ENCODE measurements at regions not wholly inside any gene's neighbourhood (a gene's known extent, or its start where the extent isn't known, plus 50 kb on each side); places are given as distances from the start of the nearest gene placed in this dataset.

GRCh38 chr1:36696261-36696940, 213.7 kb upstream of the CSF3R start:
- no peak overlapping the region for H3K27ac ChIP-seq (ENCODE audit: low read length)
- H3F3A ChIP-seq (ENCODE audit: insufficient read depth, low read length) = no peaks in the 10 kb centered on the region
- H3K9me2 ChIP-seq (replicated peaks; ENCODE audit: insufficient read depth, low read length) = no peaks in the 10 kb centered on the region
- no peaks in the 10 kb centered on the region for H3K9me3 ChIP-seq (replicated peaks; ENCODE audit: insufficient read depth, low read length)
- H3K4me3 ChIP-seq (ENCODE audit: low read length) = no peak overlapping the region
- H3K36me3 ChIP-seq (replicated peaks; ENCODE audit: insufficient read depth, low read length) = no peaks in the 10 kb centered on the region
- no peak overlapping the region for H2AFZ ChIP-seq (ENCODE audit: low read length)
- H3K4me1 ChIP-seq (ENCODE audit: low read length) = no peaks in the 10 kb centered on the region
- no peaks in the 10 kb centered on the region for H4K20me1 ChIP-seq (ENCODE audit: insufficient read depth, low read length)
- no peak overlapping the region for H3K4me2 ChIP-seq (ENCODE audit: low read depth, low read length)
- no peak for TF ChIP-seq CTCF (IDR thresholded peaks at IDR 0.05; ENCODE audit: low read length)
- no peak for TF ChIP-seq EZH2 (optimal IDR thresholded peaks at IDR 0.05; ENCODE audit: low read depth, low read length)
- no peak for TF ChIP-seq EZH2phosphoT487 (IDR thresholded peaks at IDR 0.05; ENCODE audit: low read length)
- H3K9ac ChIP-seq (ENCODE audit: low read length) = no peak overlapping the region
- no peak for DNase-seq
- H3K27me3 ChIP-seq (replicated peaks; ENCODE audit: insufficient read depth, low read length) = peaks cover 87% of the 10 kb centered on the region
- no peaks in the 10 kb centered on the region for H3K79me2 ChIP-seq (ENCODE audit: low read length)

- H3K4me3 ChIP-seq (ENCODE audit: low read length) = no peak overlapping the region
- H3K9me3 ChIP-seq (replicated peaks; ENCODE audit: insufficient read depth, low read length) = no peaks in the 10 kb centered on the region
- no peak overlapping the region for H3K9ac ChIP-seq (ENCODE audit: low read length)
- H2AFZ ChIP-seq (ENCODE audit: low read length) = no peak overlapping the region
- H3K27ac ChIP-seq (ENCODE audit: low read length) = no peak overlapping the region
- H3K4me2 ChIP-seq (ENCODE audit: low read depth, low read length) = no peak overlapping the region
- H3K9me2 ChIP-seq (replicated peaks; ENCODE audit: insufficient read depth, low read length) = no peaks in the 10 kb centered on the region
- no peaks in the 10 kb centered on the region for H3K79me2 ChIP-seq (ENCODE audit: low read length)
- H3K36me3 ChIP-seq (replicated peaks; ENCODE audit: insufficient read depth, low read length) = no peaks in the 10 kb centered on the region
- TF ChIP-seq CTCF (IDR thresholded peaks at IDR 0.05; ENCODE audit: low read length) = no peak
- no peak for TF ChIP-seq EZH2 (optimal IDR thresholded peaks at IDR 0.05; ENCODE audit: low read depth, low read length)
- no peak for TF ChIP-seq EZH2phosphoT487 (IDR thresholded peaks at IDR 0.05; ENCODE audit: low read length)
- DNase-seq = no peak
- peaks cover 90% of the 10 kb centered on the region for H3K27me3 ChIP-seq (replicated peaks; ENCODE audit: insufficient read depth, low read length)
- no peaks in the 10 kb centered on the region for H3F3A ChIP-seq (ENCODE audit: insufficient read depth, low read length)
- no peaks in the 10 kb centered on the region for H3K4me1 ChIP-seq (ENCODE audit: low read length)
- H4K20me1 ChIP-seq (ENCODE audit: insufficient read depth, low read length) = no peaks in the 10 kb centered on the region
Observed at GRCh38 chr1:36693603-36694002, 210.9 kb upstream of the CSF3R start.

GRCh38 chr1:36693161-36693525, 210.4 kb upstream of the CSF3R start:
- H3K27me3 ChIP-seq (replicated peaks; ENCODE audit: insufficient read depth, low read length) = peaks cover 86% of the 10 kb centered on the region
- H3K27ac ChIP-seq (ENCODE audit: low read length) = no peak overlapping the region
- TF ChIP-seq CTCF (IDR thresholded peaks at IDR 0.05; ENCODE audit: low read length) (no peak), EZH2 (optimal IDR thresholded peaks at IDR 0.05; ENCODE audit: low read depth, low read length) (no peak), EZH2phosphoT487 (IDR thresholded peaks at IDR 0.05; ENCODE audit: low read length) (no peak)
- no peaks in the 10 kb centered on the region for H3K79me2 ChIP-seq (ENCODE audit: low read length)
- no peaks in the 10 kb centered on the region for H3F3A ChIP-seq (ENCODE audit: insufficient read depth, low read length)
- H3K4me1 ChIP-seq (ENCODE audit: low read length) = no peaks in the 10 kb centered on the region
- no peak overlapping the region for H2AFZ ChIP-seq (ENCODE audit: low read length)
- H3K4me2 ChIP-seq (ENCODE audit: low read depth, low read length) = no peak overlapping the region
- no peaks in the 10 kb centered on the region for H3K36me3 ChIP-seq (replicated peaks; ENCODE audit: insufficient read depth, low read length)
- no peaks in the 10 kb centered on the region for H3K9me3 ChIP-seq (replicated peaks; ENCODE audit: insufficient read depth, low read length)
- H4K20me1 ChIP-seq (ENCODE audit: insufficient read depth, low read length) = no peaks in the 10 kb centered on the region
- H3K4me3 ChIP-seq (ENCODE audit: low read length) = no peak overlapping the region
- H3K9ac ChIP-seq (ENCODE audit: low read length) = no peak overlapping the region
- no peak for DNase-seq
- no peaks in the 10 kb centered on the region for H3K9me2 ChIP-seq (replicated peaks; ENCODE audit: insufficient read depth, low read length)
